H1 (cell line): ENCODE measurements at regions not wholly inside any gene's neighbourhood (a gene's known extent, or its start where the extent isn't known, plus 50 kb on each side); places are given as distances from the start of the nearest gene placed in this dataset.

Source experiments
- KDM1A ChIP-seq: fragments of 200-600, 300-600 bp; sonication (generic); IDR thresholded peaks from 2 replicates; pipeline ENCODE4 v1.7.1; 2016; ENCODE audit warnings: mild to moderate bottlenecking, low read length, borderline replicate concordance
- PHF8 ChIP-seq: fragments of 200-600 bp; sonication (generic); conservative IDR thresholded peaks from 2 replicates; pipeline ENCODE4 v1.7.1; 2012; ENCODE audit warnings: low read depth, mild to moderate bottlenecking, inconsistent platforms, low read length, moderate library complexity
- RNF2 ChIP-seq: fragments of 200-900, 300-1000 bp; sonication (generic); IDR thresholded peaks from 2 replicates; pipeline ENCODE4 v1.7.1; 2016; ENCODE audit warnings: borderline replicate concordance, low read depth, mild to moderate bottlenecking, antibody characterized with exemption, low read length; ENCODE audit not compliant: poor library complexity, severe bottlenecking; ENCODE audit errors: missing control alignments
- SAP30 ChIP-seq: fragments of 300-600 bp; sonication (generic); IDR thresholded peaks from 2 replicates; pipeline ENCODE4 v1.7.1; 2012; ENCODE audit warnings: low read length, moderate library complexity, mild to moderate bottlenecking, inconsistent platforms; ENCODE audit not compliant: insufficient read depth, insufficient replicate concordance
- TBP ChIP-seq: IDR thresholded peaks from 2 replicates; pipeline ENCODE4 v1.6.1; 2011; ENCODE audit warnings: low read depth, low read length, improper control_type of control experiment

DNA sequence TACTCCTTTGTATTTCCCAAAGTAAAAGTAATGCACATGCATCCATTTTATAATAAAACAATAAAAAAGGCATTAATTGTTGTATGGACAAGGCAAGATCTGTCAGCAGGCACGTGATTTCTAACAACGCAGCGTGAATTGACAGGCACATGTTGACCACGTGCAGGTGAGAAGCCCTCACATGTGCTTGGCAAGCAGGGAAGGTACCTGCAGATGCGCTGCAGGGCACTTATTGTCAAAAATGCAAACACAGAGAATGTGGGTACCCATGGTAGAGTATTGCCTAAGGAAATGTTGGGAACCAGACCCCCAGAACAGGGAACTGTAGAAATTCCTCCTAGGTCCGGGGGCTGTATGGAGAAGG is 515.0 kb upstream of the HS6ST1 start (continued):
- no peak for TF ChIP-seq RNF2
- TF ChIP-seq SAP30: no peak
- TF ChIP-seq PHF8: no peak
- no peak for TF ChIP-seq TBP
- TF ChIP-seq KDM1A: no peak
